ENCODE measurements at regions not wholly inside any gene's neighbourhood (a gene's known extent, or its start where the extent isn't known, plus 50 kb on each side); places are given as distances from the start of the nearest gene placed in this dataset.
"Not testable (repeated sequence)": the region's sequence is repeated elsewhere in the genome, so short reads cannot be mapped to it uniquely, and the experiment has no call there.

- DNase-seq, result no peak
Measured at GRCh38 chr12:23193552-23193951, 568.6 kb downstream of the ETNK1 start.

GRCh38 chr12:23197266-23197665 lies 572.3 kb downstream of the ETNK1 start:
- DNase-seq, result no peak

- DNase-seq, result no peak
Measured at GRCh38 chr12:23202728-23203127, 577.8 kb downstream of the ETNK1 start.

GRCh38 chr12:23204933-23205778 lies 580.2 kb downstream of the ETNK1 start:
- DNase-seq, result no peak

- no peak for DNase-seq
Measured at GRCh38 chr12:23209793-23210192, 584.8 kb downstream of the ETNK1 start.

GRCh38 chr12:23210573-23210972 lies 585.6 kb downstream of the ETNK1 start:
- DNase-seq, result no peak

GRCh38 chr12:23211384-23212320 lies 586.7 kb downstream of the ETNK1 start:
- DNase-seq, result no peak

GRCh38 chr12:23217158-23217557 lies 592.2 kb downstream of the ETNK1 start:
- no peak for DNase-seq

GRCh38 chr12:23217667-23218066 lies 592.7 kb downstream of the ETNK1 start:
- DNase-seq, result no peak

- DNase-seq, result no peak
Measured at GRCh38 chr12:23221066-23221465, 596.1 kb downstream of the ETNK1 start.

GRCh38 chr12:23221926-23222325 lies 597.0 kb downstream of the ETNK1 start:
- no peak for DNase-seq

GRCh38 chr12:23222801-23223200 lies 597.8 kb downstream of the ETNK1 start:
- no peak for DNase-seq

GRCh38 chr12:23228101-23228500 lies 603.1 kb downstream of the ETNK1 start:
- DNase-seq, result no peak

- DNase-seq, result no peak
Measured at GRCh38 chr12:23230899-23231298, 605.9 kb downstream of the ETNK1 start.

GRCh38 chr12:23236066-23236780 lies 611.3 kb downstream of the ETNK1 start:
- DNase-seq, result no peak

GRCh38 chr12:23236811-23237210 lies 611.8 kb downstream of the ETNK1 start:
- DNase-seq, result no peak

- DNase-seq, result no peak
Measured at GRCh38 chr12:23238190-23238589, 613.2 kb downstream of the ETNK1 start.

- DNase-seq, result no peak
Measured at GRCh38 chr12:23238957-23239356, 614.0 kb downstream of the ETNK1 start.

GRCh38 chr12:23245186-23245585 lies 620.2 kb downstream of the ETNK1 start:
- DNase-seq, result no peak

- no peak for DNase-seq
Measured at GRCh38 chr12:23253191-23253590, 628.2 kb downstream of the ETNK1 start.

- not testable (repeated sequence) for DNase-seq
Measured at GRCh38 chr12:23253910-23254309, 628.9 kb downstream of the ETNK1 start.

- no peak for DNase-seq
Measured at GRCh38 chr12:23259558-23259957, 634.6 kb downstream of the ETNK1 start.

- no peak for DNase-seq
Measured at GRCh38 chr12:23262670-23263069, 637.7 kb downstream of the ETNK1 start.
